ENCODE measurements at regions not wholly inside any gene's neighbourhood (a gene's known extent, or its start where the extent isn't known, plus 50 kb on each side); places are given as distances from the start of the nearest gene placed in this dataset.
A peak's percentile ranks its signal among the peaks of the same experiment; 100 is the strongest.

- DNase-seq, result no peak
Observed at GRCh38 chr1:30310966-30311742, 412.2 kb downstream of the MATN1 start.

- DNase-seq, result no peak
Observed at GRCh38 chr1:30307182-30307581, 416.2 kb downstream of the MATN1 start.

GRCh38 chr1:30305519-30305918, 417.9 kb downstream of the MATN1 start:
- no peak for DNase-seq

GRCh38 chr1:30305061-30305460, 418.3 kb downstream of the MATN1 start:
- DNase-seq, result no peak

GRCh38 chr1:30304080-30304479, 419.3 kb downstream of the MATN1 start:
- no peak for DNase-seq

- no peak for DNase-seq
Observed at GRCh38 chr1:30303387-30303786, 420.0 kb downstream of the MATN1 start.

- DNase-seq, result no peak
Observed at GRCh38 chr1:30302858-30303257, 420.5 kb downstream of the MATN1 start.

- DNase-seq, result no peak
Observed at GRCh38 chr1:30300669-30301068, 422.7 kb downstream of the MATN1 start.

GRCh38 chr1:30299393-30299792, 424.0 kb downstream of the MATN1 start:
- DNase-seq, result no peak

- DNase-seq, result no peak
Observed at GRCh38 chr1:30295674-30296073, 427.7 kb downstream of the MATN1 start.

- DNase-seq, result no peak
Observed at GRCh38 chr1:30295266-30295665, 428.1 kb downstream of the MATN1 start.

GRCh38 chr1:30294508-30294907, 428.9 kb downstream of the MATN1 start:
- no peak for DNase-seq

- no peak for DNase-seq
Observed at GRCh38 chr1:30292451-30292850, 430.9 kb downstream of the MATN1 start.

- DNase-seq, result peak; percentile 69
Observed at GRCh38 chr1:30291526-30291925, 431.9 kb downstream of the MATN1 start.

GRCh38 chr1:30290581-30290980, 432.8 kb downstream of the MATN1 start:
- DNase-seq, result no peak

GRCh38 chr1:30287976-30288375, 435.4 kb downstream of the MATN1 start:
- DNase-seq, result no peak

- no peak for DNase-seq
Observed at GRCh38 chr1:30286988-30287839, 436.2 kb downstream of the MATN1 start.

GRCh38 chr1:30286241-30286987, 437.0 kb downstream of the MATN1 start:
- DNase-seq, result no peak

GRCh38 chr1:30285501-30285932, 437.9 kb downstream of the MATN1 start:
- no peak for DNase-seq

- DNase-seq, result no peak
Observed at GRCh38 chr1:30284728-30285475, 438.5 kb downstream of the MATN1 start.

GRCh38 chr1:30284226-30284625, 439.2 kb downstream of the MATN1 start:
- DNase-seq, result no peak

All from hindlimb muscle (tissue), 1 donor.